ENCODE measurements at regions not wholly inside any gene's neighbourhood (a gene's known extent, or its start where the extent isn't known, plus 50 kb on each side); places are given as distances from the start of the nearest gene placed in this dataset.
"Not testable (repeated sequence)": the region's sequence is repeated elsewhere in the genome, so short reads cannot be mapped to it uniquely, and the experiment has no call there.

- no peak for DNase-seq (ENCODE audit: low read depth)
- no peak overlapping the region for H3K4me3 ChIP-seq (ENCODE audit: low read length)
- TF ChIP-seq CTCF (conservative IDR thresholded peaks at IDR 0.05; ENCODE audit: low read depth, low read length): no peak
Measured at GRCh38 chr3:76523337-76523736, 516.6 kb upstream of the ROBO2 start.

- no peak for TF ChIP-seq CTCF (conservative IDR thresholded peaks at IDR 0.05; ENCODE audit: low read depth, low read length)
- DNase-seq (ENCODE audit: low read depth): no peak
- no peak overlapping the region for H3K4me3 ChIP-seq (ENCODE audit: low read length)
Measured at GRCh38 chr3:76525726-76526125, 514.2 kb upstream of the ROBO2 start.

GRCh38 chr3:76527773-76528172 lies 512.1 kb upstream of the ROBO2 start:
- DNase-seq (ENCODE audit: low read depth): no peak
- no peak overlapping the region for H3K4me3 ChIP-seq (ENCODE audit: low read length)
- TF ChIP-seq CTCF (conservative IDR thresholded peaks at IDR 0.05; ENCODE audit: low read depth, low read length): no peak

GRCh38 chr3:76532158-76532822 lies 507.6 kb upstream of the ROBO2 start:
- no peak for TF ChIP-seq CTCF (conservative IDR thresholded peaks at IDR 0.05; ENCODE audit: low read depth, low read length)
- no peak overlapping the region for H3K4me3 ChIP-seq (ENCODE audit: low read length)
- DNase-seq (ENCODE audit: low read depth): no peak

- H3K4me3 ChIP-seq (ENCODE audit: low read length); DNase-seq (ENCODE audit: low read depth): not testable (repeated sequence)
Measured at GRCh38 chr3:76533710-76534109, 506.2 kb upstream of the ROBO2 start.

- DNase-seq (ENCODE audit: low read depth); H3K4me3 ChIP-seq (ENCODE audit: low read length): not testable (repeated sequence)
Measured at GRCh38 chr3:76537857-76538256, 502.0 kb upstream of the ROBO2 start.

GRCh38 chr3:76547674-76548073 lies 492.2 kb upstream of the ROBO2 start:
- DNase-seq (ENCODE audit: low read depth): no peak
- TF ChIP-seq CTCF (conservative IDR thresholded peaks at IDR 0.05; ENCODE audit: low read depth, low read length): no peak
- H3K4me3 ChIP-seq (ENCODE audit: low read length): no peak overlapping the region

GRCh38 chr3:76550522-76551201 lies 489.2 kb upstream of the ROBO2 start:
- no peak for DNase-seq (ENCODE audit: low read depth)
- no peak for TF ChIP-seq CTCF (conservative IDR thresholded peaks at IDR 0.05; ENCODE audit: low read depth, low read length)
- no peak overlapping the region for H3K4me3 ChIP-seq (ENCODE audit: low read length)
